Hematopoietic multipotent progenitor cell (in vitro differentiated cells): ENCODE measurements at regions not wholly inside any gene's neighbourhood (a gene's known extent, or its start where the extent isn't known, plus 50 kb on each side); places are given as distances from the start of the nearest gene placed in this dataset.
"Not testable (repeated sequence)": the region's sequence is repeated elsewhere in the genome, so short reads cannot be mapped to it uniquely, and the experiment has no call there.

Experiments used
- DNase-seq, 3 donors: peaks; one replicate each; pipeline ENCODE4 v3.0.0-alpha.2; 2011 to 2015; ENCODE audit warnings: low read depth in 2 of 3, low spot score in 2 of 3

GRCh38 chr19:30966486-30966885 is 382.8 kb downstream of the TSHZ3 start:
- DNase-seq = no peak

GRCh38 chr19:30959011-30959410 is 390.2 kb downstream of the TSHZ3 start:
- no peak for DNase-seq

- no peak for DNase-seq
Observed at GRCh38 chr19:30955112-30956104, 393.8 kb downstream of the TSHZ3 start.

DNA sequence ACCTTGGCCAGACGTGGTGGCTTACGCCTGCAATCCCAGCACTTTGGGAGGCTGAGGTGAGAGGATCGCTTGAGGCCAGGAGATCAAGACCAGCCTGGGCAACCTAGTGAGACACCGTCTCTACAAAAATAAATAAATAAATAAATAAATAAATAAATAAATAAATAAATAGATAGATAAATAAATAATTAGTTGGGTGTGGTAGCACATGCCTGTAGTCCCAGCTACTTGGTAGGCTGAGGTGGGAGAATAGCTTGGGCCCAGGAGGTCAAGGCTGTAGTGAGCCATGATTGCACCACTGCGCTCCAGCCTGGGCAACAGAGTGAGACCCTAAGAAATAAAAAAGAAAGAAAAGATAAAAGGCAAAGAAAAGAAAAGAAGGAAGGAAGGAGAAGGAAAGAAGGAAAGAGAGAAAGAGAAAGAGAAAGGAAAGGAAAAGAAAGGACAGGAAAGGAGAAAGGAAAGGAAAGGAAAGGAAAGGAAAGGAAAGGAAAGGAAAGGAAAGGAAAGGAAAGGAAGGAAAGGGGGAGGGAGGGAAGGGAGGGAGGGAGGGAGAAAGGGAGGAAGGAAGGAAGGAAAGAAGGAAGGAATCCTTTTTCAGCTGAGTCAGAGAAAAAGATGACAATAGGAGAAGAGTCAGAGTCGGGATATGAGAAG is 404.8 kb downstream of the TSHZ3 start:
- DNase-seq = not testable (repeated sequence)

DNA sequence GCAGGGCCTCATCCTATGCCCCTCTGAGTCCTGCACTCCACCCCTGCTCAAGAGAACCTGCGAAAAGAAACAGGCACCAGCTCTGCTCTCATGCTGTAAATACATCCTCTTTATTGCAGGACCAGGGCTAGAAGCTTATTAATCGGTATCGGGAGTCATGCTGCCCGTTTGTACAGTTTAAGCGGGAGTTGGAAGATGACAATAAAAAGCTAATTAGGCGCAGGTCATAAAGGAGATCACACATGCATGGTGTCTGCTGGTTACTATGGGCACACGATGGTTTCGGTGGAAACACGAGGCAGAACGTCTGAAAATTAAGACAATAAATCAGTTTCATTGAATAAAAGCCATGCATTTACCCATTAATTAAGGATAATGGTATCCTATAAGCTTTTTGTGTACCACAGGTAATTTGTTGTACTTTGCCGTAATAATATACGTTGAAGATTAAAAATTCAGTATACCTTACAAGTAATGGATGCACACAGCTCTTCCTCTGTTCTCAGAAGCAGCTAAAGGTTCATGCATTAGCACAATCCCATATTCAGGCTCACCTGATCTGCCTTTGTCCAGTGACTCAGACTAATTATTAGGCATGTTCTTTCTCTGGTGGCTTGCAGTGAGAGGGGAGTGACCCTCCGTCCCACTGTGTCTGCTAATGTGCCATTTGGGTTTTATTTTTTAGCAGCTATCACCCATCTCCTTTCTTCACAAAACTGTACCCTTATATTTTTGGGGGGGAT is 406.0 kb downstream of the TSHZ3 start:
- DNase-seq = no peak

DNA sequence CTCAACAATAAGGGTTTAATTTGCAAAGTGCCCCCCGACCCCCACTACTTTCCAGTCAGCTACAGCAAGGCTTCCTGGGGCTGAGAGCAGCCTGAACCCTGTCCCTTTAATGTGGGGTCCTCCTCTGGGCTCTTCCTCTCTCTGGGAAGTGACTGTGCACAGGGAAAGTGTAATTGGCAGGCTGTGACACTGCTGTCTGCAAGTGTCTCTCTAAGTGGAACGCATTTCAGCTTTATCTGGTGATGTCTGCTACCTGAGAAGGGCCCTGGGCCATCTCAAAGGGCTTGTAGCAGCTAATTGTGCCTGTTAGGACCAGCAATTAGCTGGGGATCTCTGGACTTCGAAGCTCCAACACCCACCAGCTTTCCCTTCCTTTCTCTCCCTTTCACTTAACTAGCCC is 406.6 kb downstream of the TSHZ3 start:
- DNase-seq = no peak

DNA sequence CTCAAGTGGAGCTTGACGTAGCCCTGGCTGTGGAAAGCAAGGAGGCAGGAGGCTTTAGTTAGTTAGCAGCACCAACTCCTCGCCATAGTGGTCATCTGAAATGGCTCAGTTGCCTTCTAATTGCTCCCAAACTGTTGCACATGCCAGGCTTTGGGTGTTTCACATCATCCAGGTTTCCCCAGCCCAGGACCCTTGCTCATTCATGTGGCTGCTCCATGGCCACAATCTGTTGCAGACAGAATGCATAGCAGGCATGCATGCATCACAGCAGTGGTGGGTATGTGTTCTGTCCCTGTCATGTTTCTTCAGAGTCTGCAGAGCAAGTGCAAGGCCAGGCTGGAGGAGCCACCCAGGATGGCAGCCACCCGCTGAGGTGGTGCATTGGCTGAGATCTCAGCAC is 407.6 kb downstream of the TSHZ3 start:
- no peak for DNase-seq

DNA sequence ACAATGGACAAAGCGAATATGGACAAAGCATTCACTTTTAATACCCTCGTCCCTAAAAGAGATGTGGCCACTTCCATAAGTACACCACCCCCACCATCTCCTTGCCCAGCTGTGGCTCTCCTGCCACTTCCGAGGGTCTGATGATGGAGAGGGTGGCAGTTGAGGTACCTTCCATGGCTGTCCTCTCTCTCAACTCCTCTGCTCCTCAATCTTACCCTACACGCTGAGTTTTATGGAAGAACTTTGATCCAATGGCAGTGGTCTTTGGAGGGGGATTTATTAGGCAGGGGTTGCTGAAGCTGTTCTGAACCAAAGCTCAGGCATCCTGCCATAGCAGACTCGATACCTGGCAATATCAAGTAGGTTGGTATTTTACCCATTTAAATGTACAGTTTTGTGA is 413.0 kb downstream of the TSHZ3 start:
- no peak for DNase-seq

DNA sequence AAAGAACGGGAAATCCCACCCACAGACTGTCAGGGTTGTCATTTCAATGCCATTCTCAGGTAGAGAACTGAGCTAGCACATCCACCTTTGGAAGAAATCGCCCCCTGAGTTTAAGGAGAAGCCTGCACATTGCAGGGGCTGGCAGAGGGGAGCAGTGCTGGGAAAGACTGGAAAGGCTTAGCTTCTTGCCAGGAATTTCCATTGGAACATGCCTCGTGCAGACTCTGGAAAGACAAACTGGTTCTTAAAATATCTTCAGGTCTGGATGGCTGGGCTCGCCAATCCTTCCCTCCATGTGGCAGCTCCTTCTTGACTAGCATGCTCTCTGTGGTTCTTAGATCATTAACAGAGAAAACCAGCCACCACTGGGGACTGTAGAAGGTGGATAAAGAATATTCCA is 414.1 kb downstream of the TSHZ3 start:
- no peak for DNase-seq

DNA sequence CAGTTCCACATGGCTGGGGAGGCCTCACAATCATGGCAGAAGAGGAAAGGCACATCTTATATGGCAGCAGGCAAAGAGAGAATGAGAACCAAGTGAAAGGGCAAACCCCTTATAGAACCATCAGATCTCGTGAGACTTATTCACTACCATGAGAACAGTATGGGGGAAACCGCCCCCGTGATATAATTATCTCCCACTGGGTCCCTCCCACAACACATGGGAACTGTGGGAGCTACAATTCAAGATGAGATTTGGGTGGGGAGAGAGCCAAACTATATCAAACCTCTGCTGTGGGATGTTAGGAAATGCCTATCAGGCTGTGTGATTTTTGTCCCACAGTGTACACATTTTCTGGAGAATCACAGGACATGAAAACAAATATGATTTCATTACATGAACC is 415.8 kb downstream of the TSHZ3 start:
- not testable (repeated sequence) for DNase-seq

GRCh38 chr19:30932854-30933253 is 416.4 kb downstream of the TSHZ3 start:
- no peak for DNase-seq

- DNase-seq = peak in 1 of 3 donors; percentile 7
Observed at GRCh38 chr19:30930941-30931706, 418.1 kb downstream of the TSHZ3 start.

DNA sequence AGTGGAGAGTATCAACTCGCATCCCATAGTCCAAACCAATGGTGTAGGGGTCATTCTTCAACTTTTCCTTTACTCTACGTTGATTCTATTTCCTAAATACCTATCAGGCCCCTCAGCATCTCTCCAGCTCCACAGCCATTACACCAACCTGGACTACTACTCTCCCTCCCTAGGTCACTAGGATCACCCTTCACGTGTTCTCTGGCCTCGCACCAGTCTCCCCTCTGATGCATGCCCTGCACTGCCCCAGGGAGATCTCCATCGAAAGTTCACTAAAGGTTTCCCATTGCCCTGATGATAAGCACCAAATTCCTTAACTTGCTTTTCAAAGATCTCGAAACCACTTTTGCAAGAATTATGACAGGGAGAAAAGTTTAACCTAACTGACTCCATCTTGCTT is 421.5 kb downstream of the TSHZ3 start:
- no peak for DNase-seq

DNA sequence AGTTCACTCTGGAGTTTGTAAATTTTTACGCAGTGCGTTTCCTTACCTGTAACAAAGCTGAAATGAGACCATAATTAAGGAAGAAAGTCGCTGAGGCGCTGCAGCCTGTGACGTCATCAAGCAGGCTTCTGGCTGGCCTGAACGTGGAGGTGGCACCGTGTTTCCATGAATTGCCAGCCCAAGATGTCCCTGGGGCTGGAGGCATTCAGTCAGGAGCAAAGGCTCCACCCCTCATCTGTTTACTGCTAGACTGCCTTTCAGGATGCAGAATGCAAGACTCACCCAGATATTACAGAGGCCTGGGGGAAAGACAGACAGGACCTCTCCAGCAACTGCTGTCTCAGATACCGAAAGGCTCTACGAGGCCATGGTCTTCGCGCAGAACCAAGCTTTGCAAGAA is 424.6 kb downstream of the TSHZ3 start:
- DNase-seq = no peak

DNA sequence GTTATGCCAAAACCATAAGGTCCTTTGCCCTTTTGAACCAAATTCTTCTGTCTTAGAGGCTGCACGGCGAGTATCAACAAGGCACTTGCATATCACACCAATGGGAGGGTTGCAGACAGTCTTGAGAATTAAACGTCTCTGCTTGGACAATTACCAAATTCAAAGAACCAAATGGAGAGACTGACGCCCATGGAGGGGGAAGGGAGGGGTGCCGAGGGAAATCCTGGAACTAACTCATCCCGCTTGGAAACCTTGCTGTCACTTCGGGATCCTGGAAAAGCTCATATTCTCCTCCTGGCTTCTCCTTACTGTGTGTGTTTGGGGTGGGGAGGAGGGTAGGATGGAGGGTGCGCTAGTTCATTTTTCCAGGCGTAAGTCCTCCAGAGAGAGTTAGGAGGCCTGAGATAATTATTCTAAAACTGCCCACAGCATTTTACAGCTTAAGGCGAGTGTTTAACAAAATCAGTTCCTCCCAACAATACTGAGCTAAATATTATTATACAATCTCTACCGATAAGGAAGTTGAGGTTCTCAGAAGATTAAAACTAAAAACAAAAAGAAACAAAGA is 425.1 kb downstream of the TSHZ3 start:
- no peak for DNase-seq

DNA sequence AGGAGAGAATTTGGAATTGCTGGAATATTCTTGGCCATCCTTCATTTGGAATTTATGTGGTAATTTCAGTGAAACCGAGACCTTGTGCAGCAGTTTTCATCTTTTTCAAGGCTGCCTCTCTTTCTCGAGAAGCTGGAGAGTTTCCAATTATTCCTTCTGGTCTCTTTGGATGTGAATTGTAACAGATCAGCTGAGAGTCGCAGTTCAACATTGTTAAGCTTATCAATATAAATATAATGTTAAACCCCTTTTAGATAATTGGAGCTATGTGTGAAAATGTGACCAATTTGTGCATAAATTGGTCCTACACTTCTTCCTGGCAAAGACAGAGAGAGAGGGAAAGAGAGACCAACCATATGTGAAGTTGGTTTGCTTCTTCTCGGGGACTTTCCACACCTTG is 425.6 kb downstream of the TSHZ3 start:
- no peak for DNase-seq

GRCh38 chr19:30923096-30923495 is 426.1 kb downstream of the TSHZ3 start:
- DNase-seq = no peak

- no peak for DNase-seq
Observed at GRCh38 chr19:30920222-30920621, 429.0 kb downstream of the TSHZ3 start.

DNA sequence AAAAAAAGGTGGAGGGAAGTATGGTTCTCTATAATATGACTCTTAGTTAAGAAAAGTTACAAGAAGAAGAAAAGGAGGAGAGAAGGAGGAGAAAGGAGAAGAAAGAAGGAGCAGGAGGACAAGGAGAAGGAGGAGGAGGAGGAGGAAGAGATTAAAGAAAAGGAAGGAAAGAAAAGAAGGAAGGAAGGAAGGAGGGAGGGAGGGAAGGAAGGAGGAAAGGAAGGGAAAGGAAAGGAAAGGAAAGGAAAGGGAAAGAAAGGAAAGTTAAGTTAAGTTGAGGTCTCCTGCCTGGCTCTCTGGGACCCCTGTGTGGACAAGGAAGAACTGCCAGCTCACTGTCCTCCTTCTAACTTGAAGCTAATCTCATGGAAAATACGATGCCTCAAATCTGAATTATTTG is 429.5 kb downstream of the TSHZ3 start:
- no peak for DNase-seq

- no peak for DNase-seq
Observed at GRCh38 chr19:30916238-30916637, 433.0 kb downstream of the TSHZ3 start.
